ENCODE measurements at regions not wholly inside any gene's neighbourhood (a gene's known extent, or its start where the extent isn't known, plus 50 kb on each side); places are given as distances from the start of the nearest gene placed in this dataset.

GRCh38 chr7:106515321-106515720 is 145.6 kb downstream of the CCDC71L start:
- no peaks in the 10 kb centered on the region for H3K36me3 ChIP-seq
- 54 to 73% methylated on average over 3 of the region's 3 CpGs for WGBS, 2 donors (ENCODE audit: low coverage in 1 of 2)

GRCh38 chr7:106514881-106515280 is 146.1 kb downstream of the CCDC71L start:
- 30 to 70% methylated on average over 3 of the region's 3 CpGs for WGBS, 2 donors (ENCODE audit: low coverage in 1 of 2)

More at GRCh38 chr7:106515321-106515720, 145.6 kb downstream of the CCDC71L start:
- no peaks in the 10 kb centered on the region for H3K4me1 ChIP-seq
- no peak overlapping the region for H3K27ac ChIP-seq
- H3K27me3 ChIP-seq, result no peaks in the 10 kb centered on the region
- TF ChIP-seq POLR2A (IDR thresholded peaks at IDR 0.05), result no peak
- TF ChIP-seq EP300 (IDR thresholded peaks at IDR 0.05), result no peak
- no peak for TF ChIP-seq CTCF (IDR thresholded peaks at IDR 0.05)
- no peak for TF ChIP-seq POLR2AphosphoS5 (IDR thresholded peaks at IDR 0.05)
- no peak overlapping the region for H3K4me3 ChIP-seq
- no peak for ATAC-seq
- no peaks in the 10 kb centered on the region for H3K9me3 ChIP-seq

GRCh38 chr7:106512217-106512616 is 148.7 kb downstream of the CCDC71L start:
- no peak for ATAC-seq
- Histone ChIP-seq H3K4me3 (no peak overlapping the region), H3K36me3 (no peaks in the 10 kb centered on the region), H3K4me1 (no peaks in the 10 kb centered on the region), H3K9me3 (no peaks in the 10 kb centered on the region), H3K27ac (no peak overlapping the region), H3K27me3 (no peaks in the 10 kb centered on the region)
- 90 to 96% methylated on average over 2 of the region's 2 CpGs for WGBS, 2 donors (ENCODE audit: low coverage in 1 of 2)
- TF ChIP-seq CTCF (IDR thresholded peaks at IDR 0.05), result no peak
- TF ChIP-seq POLR2AphosphoS5 (IDR thresholded peaks at IDR 0.05), result no peak
- TF ChIP-seq EP300 (IDR thresholded peaks at IDR 0.05), result no peak
- no peak for TF ChIP-seq POLR2A (IDR thresholded peaks at IDR 0.05)

More at GRCh38 chr7:106514881-106515280, 146.1 kb downstream of the CCDC71L start:
- Histone ChIP-seq H3K9me3 (no peaks in the 10 kb centered on the region), H3K4me1 (no peaks in the 10 kb centered on the region), H3K27ac (no peak overlapping the region), H3K4me3 (no peak overlapping the region), H3K27me3 (no peaks in the 10 kb centered on the region), H3K36me3 (no peaks in the 10 kb centered on the region)
- peak; percentile 69 for ATAC-seq
- no peak for TF ChIP-seq POLR2A (IDR thresholded peaks at IDR 0.05)

- ATAC-seq, result no peak
Measured at GRCh38 chr7:106504645-106505044, 156.3 kb downstream of the CCDC71L start.

GRCh38 chr7:106504207-106504606 is 156.8 kb downstream of the CCDC71L start:
- H3K4me1 ChIP-seq, result no peaks in the 10 kb centered on the region
- no peaks in the 10 kb centered on the region for H3K27me3 ChIP-seq
- ATAC-seq, result no peak
- TF ChIP-seq POLR2AphosphoS5 (IDR thresholded peaks at IDR 0.05) (no peak), EP300 (IDR thresholded peaks at IDR 0.05) (no peak), POLR2A (IDR thresholded peaks at IDR 0.05) (no peak), CTCF (IDR thresholded peaks at IDR 0.05) (no peak)
- H3K27ac ChIP-seq, result no peak overlapping the region
- H3K9me3 ChIP-seq, result no peaks in the 10 kb centered on the region
- no peak overlapping the region for H3K4me3 ChIP-seq
- no peaks in the 10 kb centered on the region for H3K36me3 ChIP-seq
- 76% methylated on average over 3 of the region's 3 CpGs for WGBS, 2 donors (ENCODE audit: low coverage in 1 of 2)

More at GRCh38 chr7:106504645-106505044, 156.3 kb downstream of the CCDC71L start:
- no peak overlapping the region for H3K27ac ChIP-seq
- H3K27me3 ChIP-seq, result no peaks in the 10 kb centered on the region
- H3K4me3 ChIP-seq, result no peak overlapping the region
- WGBS, 2 donors (ENCODE audit: low coverage in 1 of 2), result 50 to 83% methylated on average over 1 of the region's 1 CpG
- no peaks in the 10 kb centered on the region for H3K4me1 ChIP-seq
- TF ChIP-seq EP300 (IDR thresholded peaks at IDR 0.05) (no peak), POLR2AphosphoS5 (IDR thresholded peaks at IDR 0.05) (no peak), POLR2A (IDR thresholded peaks at IDR 0.05) (no peak), CTCF (IDR thresholded peaks at IDR 0.05) (no peak)
- no peaks in the 10 kb centered on the region for H3K36me3 ChIP-seq
- no peaks in the 10 kb centered on the region for H3K9me3 ChIP-seq
